ENCODE measurements at regions not wholly inside any gene's neighbourhood (a gene's known extent, or its start where the extent isn't known, plus 50 kb on each side); places are given as distances from the start of the nearest gene placed in this dataset.
"Not testable (repeated sequence)": the region's sequence is repeated elsewhere in the genome, so short reads cannot be mapped to it uniquely, and the experiment has no call there.

DNA sequence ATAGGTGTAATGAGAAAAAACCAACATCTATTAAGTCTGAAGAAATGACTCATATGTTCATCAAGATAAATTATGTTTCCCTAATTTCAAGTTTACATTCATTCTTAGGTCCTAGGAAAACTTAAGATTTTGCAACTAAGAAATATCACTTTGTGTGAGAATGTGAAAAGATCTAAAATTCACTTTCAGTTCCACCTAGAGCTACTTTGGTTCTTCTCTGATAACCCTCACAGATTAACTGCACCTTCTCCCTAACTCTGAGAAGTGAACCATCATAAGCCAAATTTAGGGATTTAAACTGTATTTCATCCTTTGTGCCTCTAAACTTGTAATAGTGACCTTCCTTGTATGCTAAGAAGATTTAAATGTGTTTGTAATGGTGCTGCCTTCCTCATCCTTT, 213.0 kb downstream of the FRK start:
- in situ Hi-C loops (cut with HindIII; ENCODE audit: low sequenced_read_pairs) = no loop called here
- DNase-seq (ENCODE audit: low read depth, low spot score) = no peak
- H3K4me3 ChIP-seq (ENCODE audit: low read depth, low read length) = no peak overlapping the region
- no peak for TF ChIP-seq CTCF (IDR thresholded peaks at IDR 0.05; ENCODE audit: low read depth, low read length)

- H3K4me3 ChIP-seq (ENCODE audit: low read depth, low read length) = no peak overlapping the region
- in situ Hi-C loops (cut with HindIII; ENCODE audit: low sequenced_read_pairs) = no loop called here
- no peak for DNase-seq (ENCODE audit: low read depth, low spot score)
- TF ChIP-seq CTCF (IDR thresholded peaks at IDR 0.05; ENCODE audit: low read depth, low read length) = no peak
Measured at GRCh38 chr6:115843945-115844344, 216.7 kb downstream of the FRK start.

DNA sequence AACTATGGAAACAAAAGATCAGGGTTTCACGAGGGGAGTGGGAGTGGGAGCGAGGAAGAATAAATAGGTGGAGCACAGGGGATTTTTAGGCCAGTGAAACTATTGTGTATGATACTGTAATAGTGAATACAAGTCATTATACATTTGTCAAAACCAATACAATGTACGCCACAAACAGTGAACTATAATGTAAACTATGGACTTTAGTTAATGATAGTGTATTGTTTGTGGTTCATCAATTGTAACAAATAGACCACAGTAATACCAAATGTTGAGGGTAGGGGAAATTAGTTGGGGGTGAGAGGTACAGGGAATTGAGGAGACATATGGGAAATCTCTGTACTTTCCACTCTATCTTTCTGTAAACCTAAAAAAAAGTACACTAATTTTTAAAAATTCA, 218.4 kb downstream of the FRK start:
- in situ Hi-C loops (cut with HindIII; ENCODE audit: low sequenced_read_pairs) = no loop called here
- H3K4me3 ChIP-seq (ENCODE audit: low read depth, low read length) = no peak overlapping the region
- no peak for TF ChIP-seq CTCF (IDR thresholded peaks at IDR 0.05; ENCODE audit: low read depth, low read length)
- DNase-seq (ENCODE audit: low read depth, low spot score) = no peak

DNA sequence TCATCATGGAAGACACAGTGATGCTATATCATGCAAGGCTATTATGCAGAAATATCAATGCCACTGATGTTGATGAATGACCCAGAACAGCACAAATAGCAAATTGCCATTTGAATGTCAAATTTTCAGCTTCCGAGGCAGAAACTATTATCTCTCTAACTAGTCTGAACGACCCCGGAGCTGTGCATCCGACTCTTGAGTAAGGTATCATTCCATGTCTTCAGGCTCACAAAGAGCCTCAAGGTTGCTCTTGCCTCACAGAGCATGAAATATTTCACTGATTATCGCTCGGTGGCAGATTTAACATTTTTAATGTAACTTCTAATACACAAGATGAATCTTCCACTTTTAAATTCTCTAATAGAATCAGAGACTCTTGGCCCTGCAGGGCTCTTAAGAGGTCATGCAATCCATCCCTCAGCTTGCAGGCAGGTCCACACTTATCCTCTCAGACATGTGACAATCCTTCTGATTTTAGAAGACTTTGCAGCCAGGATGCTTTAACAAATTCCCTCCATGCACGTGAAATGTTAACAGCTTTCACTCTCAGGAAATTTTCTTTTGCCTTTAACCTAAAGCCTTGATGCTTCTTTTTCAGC, 221.0 kb downstream of the FRK start:
- no peak for DNase-seq (ENCODE audit: low read depth, low spot score)

GRCh38 chr6:115838763-115839401, 221.8 kb downstream of the FRK start:
- TF ChIP-seq CTCF (IDR thresholded peaks at IDR 0.05; ENCODE audit: low read depth, low read length) = peak; percentile 52
- DNase-seq (ENCODE audit: low read depth, low spot score) = peak; percentile 24
- in situ Hi-C loops (cut with HindIII; ENCODE audit: low sequenced_read_pairs) = no loop called here
- H3K4me3 ChIP-seq (ENCODE audit: low read depth, low read length) = no peak overlapping the region

More for the DNA sequence above, 221.0 kb downstream of the FRK start:
- TF ChIP-seq CTCF (IDR thresholded peaks at IDR 0.05; ENCODE audit: low read depth, low read length) = no peak
- in situ Hi-C loops (cut with HindIII; ENCODE audit: low sequenced_read_pairs) = no loop called here
- H3K4me3 ChIP-seq (ENCODE audit: low read depth, low read length) = no peak overlapping the region

GRCh38 chr6:115838216-115838615, 222.5 kb downstream of the FRK start:
- in situ Hi-C loops (cut with HindIII; ENCODE audit: low sequenced_read_pairs) = no loop called here
- H3K4me3 ChIP-seq (ENCODE audit: low read depth, low read length) = no peak overlapping the region
- no peak for DNase-seq (ENCODE audit: low read depth, low spot score)
- no peak for TF ChIP-seq CTCF (IDR thresholded peaks at IDR 0.05; ENCODE audit: low read depth, low read length)

DNA sequence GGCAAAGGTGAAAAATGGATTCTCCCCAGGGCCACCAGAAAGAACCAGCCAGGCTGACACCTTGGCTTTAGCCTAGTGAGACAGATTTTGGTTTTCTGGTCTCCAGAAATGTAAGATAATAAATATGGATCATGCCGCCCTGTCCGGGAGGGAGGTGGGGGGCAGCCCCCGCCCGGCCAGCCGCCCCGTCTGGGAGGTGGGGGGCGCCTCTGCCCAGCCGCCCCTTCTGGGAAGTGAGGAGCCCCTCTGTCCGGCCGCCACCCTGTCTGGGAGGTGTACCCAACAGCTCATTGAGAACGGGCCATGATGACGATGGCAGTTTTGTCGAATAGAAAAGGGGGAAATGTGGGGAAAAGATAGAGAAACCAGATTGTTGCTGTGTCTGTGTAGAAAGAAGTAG, 224.3 kb downstream of the FRK start:
- H3K4me3 ChIP-seq (ENCODE audit: low read depth, low read length); DNase-seq (ENCODE audit: low read depth, low spot score); in situ Hi-C loops (cut with HindIII; ENCODE audit: low sequenced_read_pairs): not testable (repeated sequence)

Measured in astrocyte of the spinal cord (primary cell).